Transverse colon (tissue), 3 donors: ENCODE measurements at regions not wholly inside any gene's neighbourhood (a gene's known extent, or its start where the extent isn't known, plus 50 kb on each side); places are given as distances from the start of the nearest gene placed in this dataset.

Experiments used
- POLR2A ChIP-seq: fragments of 450-650 bp; IDR thresholded peaks from one replicate; pipeline ENCODE4 v1.6.1; 2016; ENCODE audit warnings: antibody characterized with exemption, mild to moderate bottlenecking, moderate library complexity
- TF ChIP-seq, protein P1 (sequence below), 5 experiments: fragments of 200-600 bp in 3 of 5; fragments of 450-650 bp in 2 of 5; sonication (generic) in 3 of 5; IDR thresholded peaks; 1 replicate in 2 of 5; 2 replicates in 3 of 5; pipeline ENCODE4 v1.5.1; 2016 to 2017; ENCODE audit warnings: antibody characterized with exemption in 5 of 5, inconsistent platforms in 3 of 5, mild to moderate bottlenecking in 2 of 5, moderate library complexity in 1 of 5

GRCh38 chr6:93916716-93917115, 497.4 kb upstream of the EPHA7 start:
- TF ChIP-seq, protein P1, sequence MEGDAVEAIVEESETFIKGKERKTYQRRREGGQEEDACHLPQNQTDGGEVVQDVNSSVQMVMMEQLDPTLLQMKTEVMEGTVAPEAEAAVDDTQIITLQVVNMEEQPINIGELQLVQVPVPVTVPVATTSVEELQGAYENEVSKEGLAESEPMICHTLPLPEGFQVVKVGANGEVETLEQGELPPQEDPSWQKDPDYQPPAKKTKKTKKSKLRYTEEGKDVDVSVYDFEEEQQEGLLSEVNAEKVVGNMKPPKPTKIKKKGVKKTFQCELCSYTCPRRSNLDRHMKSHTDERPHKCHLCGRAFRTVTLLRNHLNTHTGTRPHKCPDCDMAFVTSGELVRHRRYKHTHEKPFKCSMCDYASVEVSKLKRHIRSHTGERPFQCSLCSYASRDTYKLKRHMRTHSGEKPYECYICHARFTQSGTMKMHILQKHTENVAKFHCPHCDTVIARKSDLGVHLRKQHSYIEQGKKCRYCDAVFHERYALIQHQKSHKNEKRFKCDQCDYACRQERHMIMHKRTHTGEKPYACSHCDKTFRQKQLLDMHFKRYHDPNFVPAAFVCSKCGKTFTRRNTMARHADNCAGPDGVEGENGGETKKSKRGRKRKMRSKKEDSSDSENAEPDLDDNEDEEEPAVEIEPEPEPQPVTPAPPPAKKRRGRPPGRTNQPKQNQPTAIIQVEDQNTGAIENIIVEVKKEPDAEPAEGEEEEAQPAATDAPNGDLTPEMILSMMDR (IDR thresholded peaks at IDR 0.05), result no peak
- TF ChIP-seq POLR2A, result no peak
